GM19463 (cell line): ENCODE measurements at regions not wholly inside any gene's neighbourhood (a gene's known extent, or its start where the extent isn't known, plus 50 kb on each side); places are given as distances from the start of the nearest gene placed in this dataset.
"Not testable (repeated sequence)": the region's sequence is repeated elsewhere in the genome, so short reads cannot be mapped to it uniquely, and the experiment has no call there.

Source experiments
- ATAC-seq: cut with Tn5 transposase; IDR thresholded peaks from one replicate; pipeline ENCODE4 v1.9.1; 2021; ENCODE audit warnings: mild to moderate bottlenecking, moderate library complexity; ENCODE audit not compliant: unreplicated experiment

DNA sequence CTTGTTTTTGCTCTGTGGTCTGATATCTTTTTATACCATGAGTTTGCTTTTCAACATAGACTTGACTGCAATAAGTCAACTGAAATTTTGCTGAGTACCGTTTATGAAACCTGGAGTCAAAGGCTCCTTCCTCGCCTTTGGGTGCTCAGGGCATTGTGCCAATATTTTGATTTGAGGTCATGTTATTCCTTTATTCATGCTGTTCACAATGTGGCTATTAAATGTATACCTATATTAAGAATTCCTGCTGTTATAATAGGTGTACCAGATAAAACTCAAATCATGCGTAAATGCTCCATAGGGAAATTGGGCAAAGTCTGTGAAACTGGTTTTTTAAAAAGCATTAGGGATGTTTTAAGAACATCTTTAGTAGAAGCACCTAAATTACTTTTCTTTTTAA is 334.0 kb upstream of the NUDT12 start:
- ATAC-seq, result no peak

DNA sequence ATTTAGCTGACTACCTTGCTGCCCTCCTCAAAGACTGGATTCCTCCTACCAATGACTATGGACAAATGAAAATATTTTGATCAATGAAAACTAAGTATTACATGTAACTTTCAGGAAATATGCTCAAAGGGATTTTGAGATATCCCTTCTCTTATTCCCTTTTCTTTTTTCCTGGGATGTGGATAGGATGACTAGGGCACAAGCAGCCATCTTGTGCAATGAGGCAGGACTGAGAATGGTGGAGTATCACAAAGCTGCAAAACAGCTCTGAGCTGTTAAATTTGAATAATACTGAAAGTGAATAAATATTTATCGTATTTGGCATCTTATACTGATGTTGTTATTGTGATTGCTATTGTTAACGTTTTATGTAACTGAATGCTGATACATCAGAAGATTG is 333.1 kb upstream of the NUDT12 start:
- ATAC-seq, result no peak

DNA sequence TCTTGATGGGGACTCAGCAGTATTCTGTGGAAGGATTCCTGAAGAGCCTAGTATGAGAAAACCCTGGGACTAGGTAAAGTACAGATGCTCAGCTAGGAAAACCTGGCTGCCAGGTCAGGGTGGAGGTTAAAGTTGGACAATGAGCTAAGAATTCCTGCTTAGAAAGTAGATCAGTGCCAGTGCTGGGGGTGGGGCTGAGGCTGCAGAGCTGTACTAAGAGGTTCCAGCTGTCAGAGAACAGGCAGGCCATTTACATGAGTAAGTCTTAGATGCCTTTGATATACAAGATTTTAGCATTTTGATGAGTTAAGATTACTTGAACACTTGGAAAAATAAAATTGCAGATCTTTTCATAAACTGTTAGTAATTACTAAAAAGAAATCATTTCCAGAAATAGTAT is 332.3 kb upstream of the NUDT12 start:
- ATAC-seq, result no peak

DNA sequence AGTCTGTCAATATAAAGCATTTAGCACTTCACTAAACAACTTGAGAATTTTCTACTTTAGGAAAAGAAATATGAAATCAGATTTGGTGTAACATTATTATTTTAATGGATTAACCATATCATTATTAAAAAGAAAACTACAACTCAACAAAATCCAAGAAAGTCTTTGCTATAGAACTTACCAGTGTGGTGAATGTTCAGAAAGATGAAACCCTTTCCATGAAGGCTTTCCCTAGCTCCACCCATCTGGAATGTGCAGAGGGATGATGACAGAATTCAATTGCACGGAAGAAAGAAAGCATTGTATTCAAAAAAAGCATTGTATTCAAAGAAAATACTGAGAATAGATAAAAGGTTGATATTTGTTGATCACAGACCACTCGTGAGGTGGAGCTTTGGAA is 328.6 kb upstream of the NUDT12 start:
- no peak for ATAC-seq

DNA sequence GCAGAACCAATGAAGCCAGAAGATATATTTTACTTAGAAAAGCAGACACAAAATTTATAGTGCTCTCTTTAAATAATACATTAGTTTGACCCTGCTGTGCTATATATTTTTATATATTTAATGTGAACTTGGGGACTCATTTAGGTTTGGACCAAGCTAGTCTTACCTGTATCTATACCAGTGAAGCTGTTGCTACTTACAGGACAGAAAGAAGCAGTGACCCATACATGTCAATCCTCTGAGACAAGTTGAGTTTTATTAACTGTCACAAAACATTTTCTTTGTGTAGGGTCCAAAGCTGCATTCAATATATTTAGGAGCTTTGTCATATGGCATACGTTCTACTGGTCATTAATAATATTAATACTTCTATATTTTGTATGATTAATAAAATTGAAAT is 327.7 kb upstream of the NUDT12 start:
- no peak for ATAC-seq

DNA sequence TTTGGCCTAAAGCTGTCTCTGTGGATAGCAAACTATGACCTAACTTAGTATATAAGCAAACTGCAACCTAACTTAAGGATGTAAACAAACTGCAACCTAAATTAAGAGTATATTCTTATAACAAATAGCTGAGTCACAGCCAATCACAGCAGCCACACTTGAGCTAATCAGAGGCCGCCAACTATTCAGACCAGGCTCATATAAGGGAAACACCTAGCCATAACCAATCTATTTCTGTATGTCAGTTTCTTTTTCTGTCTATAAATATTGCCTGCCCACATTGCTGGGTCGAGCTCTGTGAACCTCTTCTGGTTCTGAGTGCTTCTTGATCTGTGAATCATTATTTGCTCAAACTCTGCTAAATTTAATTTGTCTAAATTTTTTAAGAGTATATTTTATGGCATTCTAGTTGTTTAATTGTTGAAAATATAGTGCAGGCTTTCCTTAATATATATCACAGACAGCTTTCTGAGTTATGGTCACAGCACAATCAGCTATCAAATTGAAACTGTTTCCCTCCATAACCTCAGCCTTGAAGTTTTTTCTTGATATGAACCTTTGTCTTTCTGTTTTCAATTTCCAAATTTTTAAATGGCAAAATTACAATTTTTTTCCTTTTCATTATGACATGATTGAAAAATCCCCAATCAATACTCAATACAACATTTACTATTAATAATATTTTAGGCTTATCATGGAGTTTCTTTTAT is 327.1 kb upstream of the NUDT12 start:
- peak; percentile 83 for ATAC-seq

DNA sequence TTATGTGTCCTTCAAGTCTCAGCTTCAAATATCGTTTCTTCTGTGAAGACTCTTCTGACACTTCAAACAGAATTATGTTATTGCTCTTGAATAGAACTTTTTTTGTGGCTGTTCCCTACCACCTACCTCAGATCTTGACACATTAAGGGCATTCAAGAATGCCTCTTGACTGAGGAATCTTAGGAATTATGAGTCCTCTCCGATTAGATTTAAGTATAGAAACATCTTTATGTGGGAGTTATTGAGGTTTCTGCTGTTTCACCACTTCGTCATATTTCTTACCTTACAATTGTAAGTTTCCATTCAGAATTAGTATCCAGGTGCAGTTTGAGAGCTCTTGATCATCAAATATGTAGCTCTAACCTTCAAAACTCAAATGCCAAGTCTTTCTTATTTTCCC is 324.2 kb upstream of the NUDT12 start:
- no peak for ATAC-seq

DNA sequence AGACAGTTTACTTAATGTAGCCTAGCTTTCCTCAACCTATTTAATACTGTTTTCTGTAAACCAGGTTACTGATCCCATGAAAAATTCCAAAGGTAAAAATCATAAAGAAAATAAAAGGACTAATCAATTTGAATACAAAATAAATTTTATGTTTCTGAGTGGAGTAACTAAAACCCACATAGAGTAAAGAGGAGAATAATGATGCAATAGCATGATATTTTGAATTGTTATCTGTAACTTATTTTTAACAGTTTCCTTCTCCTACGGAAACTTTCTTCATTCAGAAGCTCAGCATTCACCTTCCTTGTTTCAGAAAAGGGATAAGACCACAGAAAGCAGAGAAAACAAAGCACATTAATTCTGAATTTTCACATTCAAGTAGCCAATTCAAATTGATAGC is 320.6 kb upstream of the NUDT12 start:
- ATAC-seq, result no peak

DNA sequence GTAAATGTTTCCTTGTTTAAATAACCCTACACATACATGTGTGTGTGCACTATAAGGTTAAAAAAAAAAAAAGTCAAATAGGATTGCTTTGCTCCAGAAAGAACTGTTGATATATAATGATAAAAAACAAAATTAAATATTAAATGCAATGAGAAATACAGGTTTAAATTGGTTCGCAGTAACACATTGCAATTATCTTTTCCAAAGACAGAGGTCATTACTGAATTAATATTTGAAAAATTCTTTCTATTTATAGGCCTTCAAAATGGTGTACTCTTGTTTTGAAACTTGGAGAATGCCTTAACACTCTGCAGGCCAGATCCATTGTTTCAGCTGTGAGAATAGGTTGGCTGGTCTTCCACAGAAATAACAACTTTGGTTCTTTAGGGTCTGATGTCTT is 319.0 kb upstream of the NUDT12 start:
- ATAC-seq, result no peak

DNA sequence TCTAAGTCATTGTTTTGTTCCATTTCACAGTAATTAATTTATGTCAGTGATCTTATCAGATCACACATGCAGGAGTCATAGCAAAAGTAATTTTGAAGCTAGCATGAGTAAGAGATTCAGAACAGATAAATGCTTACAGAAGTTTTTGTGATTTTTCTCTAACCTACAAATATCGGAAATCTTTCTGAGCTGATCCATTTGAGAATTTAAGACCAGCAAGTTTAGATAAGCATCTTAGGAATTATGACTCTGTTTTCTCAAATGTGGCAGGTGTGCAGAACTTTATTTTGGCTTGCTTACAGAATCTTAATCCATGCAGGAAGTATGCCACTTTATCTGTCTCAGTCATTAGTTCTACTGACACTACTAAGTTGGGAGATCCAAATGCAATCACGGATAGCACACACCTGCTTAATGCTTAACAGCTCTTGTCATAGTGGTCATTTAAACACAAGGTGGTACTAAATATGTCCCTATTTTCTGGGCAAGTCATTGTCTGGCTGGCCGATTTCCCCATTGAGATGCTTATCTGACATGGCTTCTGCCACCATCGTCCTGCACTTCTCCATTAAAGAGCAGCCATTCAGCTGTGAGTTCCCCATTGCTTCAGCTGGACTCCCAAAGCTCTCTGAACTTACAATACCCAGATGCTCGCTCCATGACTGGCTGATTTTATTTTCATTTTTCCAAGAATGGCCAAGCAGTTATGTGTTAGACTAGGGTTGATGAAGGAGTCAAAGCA is 305.4 kb upstream of the NUDT12 start:
- no peak for ATAC-seq

DNA sequence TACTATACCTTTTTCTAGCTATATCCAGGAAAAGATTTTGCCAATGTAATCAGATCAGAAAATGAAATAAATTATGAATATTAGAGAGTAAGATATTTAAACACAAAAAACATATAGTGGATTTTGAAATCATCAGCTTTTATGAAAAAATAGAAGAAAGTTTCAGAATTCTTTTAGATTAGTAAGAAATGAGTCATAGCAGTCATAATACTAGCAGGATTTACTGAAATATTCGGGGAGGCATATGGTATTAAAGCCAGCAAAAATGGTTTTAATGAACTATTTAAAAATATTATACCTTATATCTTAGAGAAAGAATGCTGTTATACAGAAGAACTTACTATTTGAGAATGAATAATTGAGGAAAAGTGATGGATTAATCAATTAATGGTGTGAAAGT is 303.6 kb upstream of the NUDT12 start:
- ATAC-seq, result no peak

DNA sequence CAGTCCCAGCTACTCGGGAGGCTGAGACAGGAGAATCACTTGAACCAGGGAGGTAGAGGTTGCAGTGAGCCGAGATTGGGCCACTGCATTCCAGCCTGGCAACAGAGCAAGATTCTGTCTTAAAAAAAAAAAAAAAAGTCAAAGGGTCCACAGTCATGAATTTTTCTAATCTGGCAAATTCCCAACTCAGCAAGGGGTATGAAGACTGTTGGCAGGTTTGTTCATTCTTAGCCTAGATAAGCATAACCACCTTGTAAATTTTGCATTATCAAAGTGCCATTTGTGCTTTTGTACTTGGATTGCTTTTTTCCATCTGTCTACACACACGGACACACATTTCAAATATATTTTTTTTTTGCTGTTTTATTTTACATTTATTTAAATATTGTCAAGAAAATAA is 299.8 kb upstream of the NUDT12 start:
- ATAC-seq, result no peak

DNA sequence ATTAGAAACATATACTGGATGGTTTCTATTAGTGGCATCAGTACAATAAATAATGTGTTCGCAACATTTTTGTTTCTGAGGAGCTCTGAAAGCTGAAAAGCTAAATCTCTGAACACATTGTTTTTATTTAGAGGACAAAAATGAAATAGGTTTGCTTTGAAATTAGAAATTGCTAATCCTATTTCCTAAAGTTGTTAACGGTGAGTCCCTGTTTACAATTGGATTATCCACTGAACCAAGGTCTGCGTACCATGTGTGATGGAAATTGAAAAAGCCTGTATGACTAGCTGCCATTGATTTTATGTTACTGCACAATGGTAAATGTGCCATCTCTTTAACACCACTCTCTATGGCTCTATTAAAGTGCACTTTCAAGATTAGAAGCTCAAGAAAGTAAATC is 297.7 kb upstream of the NUDT12 start:
- ATAC-seq, result no peak

DNA sequence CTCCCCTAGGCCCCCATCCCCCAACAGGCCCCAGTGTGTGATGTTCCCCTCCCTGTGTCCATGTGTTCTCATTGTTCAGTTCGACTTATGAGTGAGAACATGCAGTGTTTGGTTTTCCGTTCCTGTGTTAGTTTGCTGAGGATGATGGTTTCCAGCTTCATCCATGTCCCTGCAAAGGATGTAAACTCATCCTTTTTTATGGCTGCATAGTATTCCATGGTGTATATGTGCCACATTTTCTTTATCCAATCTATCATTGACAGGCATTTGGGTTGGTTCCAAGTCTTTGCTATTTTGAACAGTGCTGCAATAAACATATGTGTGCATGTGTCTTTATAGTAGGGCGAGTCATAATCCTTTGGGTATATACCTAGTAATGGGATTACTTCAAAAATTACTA is 295.8 kb upstream of the NUDT12 start:
- ATAC-seq, result not testable (repeated sequence)

DNA sequence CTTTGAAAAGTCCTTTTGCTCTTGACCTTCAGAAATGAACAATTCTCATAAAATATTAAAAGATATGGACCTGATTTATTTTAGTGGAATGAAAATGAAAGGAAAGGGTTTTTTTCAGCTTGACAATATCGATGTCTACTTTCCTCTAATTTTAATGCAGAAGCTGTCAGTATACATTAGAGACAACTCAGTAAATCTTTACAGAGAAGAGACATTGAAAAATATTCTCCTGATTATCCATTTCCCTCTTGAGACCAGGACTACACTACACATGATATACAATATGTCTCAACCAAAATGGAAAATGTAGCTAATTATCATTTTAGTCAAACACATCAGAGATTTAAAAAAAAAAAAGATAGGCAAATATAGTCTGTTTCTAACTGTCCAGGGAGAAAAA is 288.5 kb upstream of the NUDT12 start:
- no peak for ATAC-seq

DNA sequence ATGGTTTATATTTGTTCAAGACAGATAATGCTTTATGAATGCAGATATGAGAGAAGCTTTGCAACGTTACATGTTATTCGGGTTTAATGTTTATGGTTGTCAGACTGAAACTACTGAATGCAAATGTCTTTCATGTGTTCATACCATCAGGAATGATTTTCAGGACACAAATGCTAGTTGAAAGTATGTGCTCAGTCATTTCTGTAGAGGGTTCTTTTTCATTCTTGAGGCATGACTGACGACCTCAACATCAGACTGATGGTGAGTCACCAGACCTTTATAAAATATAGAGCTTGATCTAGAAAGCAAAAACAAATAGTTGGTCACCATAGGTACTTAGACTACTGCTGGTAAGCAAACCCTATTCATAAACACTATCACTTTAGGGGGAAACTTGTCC is 287.3 kb upstream of the NUDT12 start:
- ATAC-seq, result peak; percentile 69

DNA sequence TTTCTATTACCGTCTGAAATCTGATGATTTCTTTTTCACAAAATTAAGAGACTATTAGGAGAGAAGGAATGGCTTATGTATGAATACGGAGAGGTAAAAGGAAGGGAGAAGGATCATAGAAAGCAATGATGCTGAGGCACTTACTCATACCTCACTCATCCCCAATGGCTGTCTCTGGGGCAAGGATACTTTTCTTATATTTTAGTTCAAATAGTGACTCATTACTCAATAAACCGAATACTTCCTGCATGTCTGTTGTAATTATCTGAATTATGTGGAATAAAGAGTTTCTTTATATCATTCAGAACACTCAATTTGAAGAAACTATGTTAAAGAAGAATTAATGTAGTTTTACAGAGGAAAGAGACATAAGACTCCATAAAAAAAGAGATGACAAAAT is 284.5 kb upstream of the NUDT12 start:
- ATAC-seq, result no peak

DNA sequence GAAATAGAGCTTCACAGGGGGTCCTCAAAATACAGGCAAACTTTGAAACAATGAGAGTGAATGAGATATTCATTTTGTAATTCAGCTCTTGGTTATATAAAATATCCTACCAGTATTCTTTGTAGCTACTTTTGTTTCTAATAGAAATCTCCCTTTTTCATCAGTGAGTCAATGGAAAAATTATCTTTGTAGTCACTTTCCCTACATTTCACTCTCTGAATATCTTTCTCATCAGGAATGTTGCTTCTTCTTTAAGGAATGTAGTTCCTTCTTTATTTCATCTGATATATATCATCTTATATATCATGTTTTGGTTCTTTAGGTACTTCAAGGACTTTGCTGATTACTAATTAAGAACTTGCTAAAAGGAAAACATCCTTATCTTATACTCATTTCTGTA is 280.3 kb upstream of the NUDT12 start:
- ATAC-seq, result no peak

DNA sequence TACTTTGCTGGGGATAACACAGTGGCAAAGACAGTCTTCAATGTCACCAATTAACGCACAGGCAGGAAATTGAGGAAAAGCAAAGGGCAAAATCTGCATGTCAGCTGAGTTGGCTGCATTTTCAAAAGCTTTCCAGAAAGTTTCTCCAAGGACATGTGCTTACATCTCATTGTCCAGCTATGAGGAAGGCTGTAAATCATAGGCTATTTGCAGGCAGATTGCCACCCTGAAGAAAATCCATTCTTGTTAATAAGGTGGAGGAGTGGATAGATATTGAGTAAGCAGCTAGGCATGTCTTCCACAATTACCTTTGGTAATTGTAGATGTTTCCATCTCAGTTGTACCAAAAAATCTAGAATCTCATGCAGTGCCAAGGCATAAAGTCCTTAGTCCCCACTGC is 278.0 kb upstream of the NUDT12 start:
- no peak for ATAC-seq

DNA sequence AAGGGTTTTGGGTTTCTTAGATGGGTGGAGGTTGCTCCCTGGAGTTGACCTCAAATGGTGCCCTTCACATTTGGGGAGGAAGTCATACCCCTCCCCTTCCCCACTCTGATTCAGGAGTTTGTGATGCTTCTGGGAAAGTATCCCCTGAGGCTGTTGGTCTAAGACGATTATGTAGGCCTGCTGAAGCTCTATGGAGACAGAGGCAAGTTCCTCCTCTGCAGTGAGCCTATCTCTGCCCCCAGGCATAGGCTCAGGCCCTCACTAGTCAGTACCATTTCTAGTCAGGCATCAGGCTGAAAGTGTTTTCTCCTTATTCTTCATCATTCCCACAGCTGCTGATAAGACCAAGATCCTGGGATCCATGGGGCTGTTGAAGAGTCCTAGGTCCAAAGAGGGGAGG is 271.6 kb upstream of the NUDT12 start:
- ATAC-seq, result no peak

DNA sequence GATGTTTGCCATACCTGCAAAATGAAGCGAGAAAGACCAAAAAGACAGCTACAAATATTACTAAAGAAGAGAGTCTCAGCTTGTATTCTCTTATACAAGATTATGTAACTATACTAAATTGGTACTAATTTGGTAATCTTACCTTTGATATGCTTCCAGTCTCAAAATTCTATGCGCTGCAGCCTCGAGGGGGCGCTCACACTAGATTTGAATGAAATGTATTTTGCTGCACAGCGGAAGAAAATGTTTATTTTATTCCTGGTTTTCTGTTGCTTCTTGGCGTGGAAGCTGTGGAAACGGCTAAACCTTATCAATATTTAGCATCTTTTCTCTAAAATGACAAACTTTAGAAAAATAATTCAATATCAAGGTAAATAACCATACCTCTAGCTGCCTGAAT is 267.0 kb upstream of the NUDT12 start:
- no peak for ATAC-seq

DNA sequence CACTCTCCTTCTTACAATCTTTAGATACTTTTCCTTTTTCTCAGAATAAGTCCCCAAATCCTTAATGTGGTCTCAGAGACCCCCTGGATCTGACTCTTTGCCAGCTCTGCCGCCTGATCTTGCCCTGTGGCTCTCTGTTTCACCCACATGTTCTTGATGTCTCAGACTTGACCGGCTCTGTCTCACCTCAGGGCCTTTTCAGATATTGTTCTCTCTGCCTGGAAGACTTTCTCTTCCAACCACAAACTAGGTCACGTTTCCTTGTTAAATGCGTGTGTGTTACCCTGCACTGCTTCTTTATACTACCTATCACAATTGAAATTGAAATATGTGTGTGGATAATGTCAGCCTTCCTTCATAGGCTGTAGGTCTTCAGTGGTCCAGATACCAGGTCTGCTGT is 265.4 kb upstream of the NUDT12 start:
- ATAC-seq, result no peak

DNA sequence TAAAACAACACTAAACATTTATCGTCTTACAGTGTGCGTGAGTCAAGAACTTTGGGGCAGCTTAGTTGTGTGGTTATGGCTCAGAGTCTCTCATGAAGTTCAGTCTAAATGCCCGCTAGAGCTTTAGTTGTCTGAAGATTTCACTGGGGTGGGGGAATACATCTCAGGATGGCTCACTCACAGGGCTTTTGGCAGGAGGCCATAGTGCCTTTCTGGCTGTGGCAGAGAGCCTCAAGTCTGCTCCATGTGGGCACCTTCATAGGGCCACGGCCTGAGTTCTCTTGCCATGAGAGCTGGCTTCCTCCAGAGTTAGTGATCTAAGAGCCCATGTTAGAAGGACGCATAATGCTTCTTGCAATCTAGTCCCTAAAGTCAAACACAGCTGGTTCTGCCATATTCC is 258.8 kb upstream of the NUDT12 start:
- no peak for ATAC-seq
